ENCODE measurements at regions not wholly inside any gene's neighbourhood (a gene's known extent, or its start where the extent isn't known, plus 50 kb on each side); places are given as distances from the start of the nearest gene placed in this dataset.

GRCh38 chr11:57896361-57897145 lies 127.1 kb upstream of the OR9Q1 start:
- H3K9me3 ChIP-seq (ENCODE audit: control insufficient read depth in 2 of 2, insufficient read depth in 1 of 2, low read depth in 1 of 2, low read length in 1 of 2) = no peaks in the 10 kb centered on the region
- H3K27ac ChIP-seq (ENCODE audit: low read depth in 2 of 2, low read length in 1 of 2) = no peak overlapping the region
- no peaks in the 10 kb centered on the region for H3K27me3 ChIP-seq (ENCODE audit: control insufficient read depth in 1 of 2, insufficient read depth in 2 of 2, low read length in 2 of 2)
- no peaks in the 10 kb centered on the region for H3K36me3 ChIP-seq (ENCODE audit: control insufficient read depth in 2 of 2, insufficient read depth in 2 of 2, low read length in 1 of 2)
- H3K4me1 ChIP-seq (ENCODE audit: control insufficient read depth in 2 of 2, insufficient read depth in 2 of 2, low read length in 1 of 2) = no peaks in the 10 kb centered on the region
- 73 to 78% methylated on average over 4 of the region's 4 CpGs for WGBS, 2 donors
- no peak overlapping the region for H3K4me3 ChIP-seq (ENCODE audit: low read depth in 1 of 2, low read length in 2 of 2)

- no peaks in the 10 kb centered on the region for H3K9me3 ChIP-seq (ENCODE audit: control insufficient read depth in 2 of 2, insufficient read depth in 1 of 2, low read depth in 1 of 2, low read length in 1 of 2)
- no peaks in the 10 kb centered on the region for H3K27me3 ChIP-seq (ENCODE audit: control insufficient read depth in 1 of 2, insufficient read depth in 2 of 2, low read length in 2 of 2)
- 55 to 72% methylated on average over 2 of the region's 2 CpGs for WGBS, 2 donors
- H3K4me3 ChIP-seq (ENCODE audit: low read depth in 1 of 2, low read length in 2 of 2) = no peak overlapping the region
- H3K27ac ChIP-seq (ENCODE audit: low read depth in 2 of 2, low read length in 1 of 2) = peak overlapping the region in 1 of 2 donors; percentile 16
- H3K36me3 ChIP-seq (ENCODE audit: control insufficient read depth in 2 of 2, insufficient read depth in 2 of 2, low read length in 1 of 2) = no peaks in the 10 kb centered on the region
- peaks cover 0 to 6% of the 10 kb centered on the region in 2 donors for H3K4me1 ChIP-seq (ENCODE audit: control insufficient read depth in 2 of 2, insufficient read depth in 2 of 2, low read length in 1 of 2)
These were observed 124.3 kb upstream of the OR9Q1 start for GRCh38 chr11:57899378-57899777.

- Histone ChIP-seq H3K36me3 (ENCODE audit: control insufficient read depth in 2 of 2, insufficient read depth in 2 of 2, low read length in 1 of 2) (no peaks in the 10 kb centered on the region), H3K9me3 (ENCODE audit: control insufficient read depth in 2 of 2, insufficient read depth in 1 of 2, low read depth in 1 of 2, low read length in 1 of 2) (no peaks in the 10 kb centered on the region), H3K27ac (ENCODE audit: low read depth in 2 of 2, low read length in 1 of 2) (peak overlapping the region; percentile 81 to 83), H3K27me3 (ENCODE audit: control insufficient read depth in 1 of 2, insufficient read depth in 2 of 2, low read length in 2 of 2) (no peaks in the 10 kb centered on the region), H3K4me3 (ENCODE audit: low read depth in 1 of 2, low read length in 2 of 2) (no peak overlapping the region), H3K4me1 (ENCODE audit: control insufficient read depth in 2 of 2, insufficient read depth in 2 of 2, low read length in 1 of 2) (peaks cover 0 to 6% of the 10 kb centered on the region in 2 donors)
- WGBS, 2 donors = 39 to 43% methylated on average over 1 of the region's 1 CpG
These were observed 123.4 kb upstream of the OR9Q1 start for GRCh38 chr11:57900320-57900719.

- no peak overlapping the region for H3K4me3 ChIP-seq (ENCODE audit: low read depth in 1 of 2, low read length in 2 of 2)
- no peaks in the 10 kb centered on the region for H3K9me3 ChIP-seq (ENCODE audit: control insufficient read depth in 2 of 2, insufficient read depth in 1 of 2, low read depth in 1 of 2, low read length in 1 of 2)
- no peaks in the 10 kb centered on the region for H3K27me3 ChIP-seq (ENCODE audit: control insufficient read depth in 1 of 2, insufficient read depth in 2 of 2, low read length in 2 of 2)
- H3K36me3 ChIP-seq (ENCODE audit: control insufficient read depth in 2 of 2, insufficient read depth in 2 of 2, low read length in 1 of 2) = no peaks in the 10 kb centered on the region
- peaks cover 0 to 6% of the 10 kb centered on the region in 2 donors for H3K4me1 ChIP-seq (ENCODE audit: control insufficient read depth in 2 of 2, insufficient read depth in 2 of 2, low read length in 1 of 2)
- peak overlapping the region; percentile 84 to 94 for H3K27ac ChIP-seq (ENCODE audit: low read depth in 2 of 2, low read length in 1 of 2)
These were observed 122.4 kb upstream of the OR9Q1 start for GRCh38 chr11:57901278-57901677.

GRCh38 chr11:57901756-57902155 lies 121.9 kb upstream of the OR9Q1 start:
- H3K36me3 ChIP-seq (ENCODE audit: control insufficient read depth in 2 of 2, insufficient read depth in 2 of 2, low read length in 1 of 2) = no peaks in the 10 kb centered on the region
- 38 to 47% methylated on average over 5 of the region's 5 CpGs for WGBS, 2 donors

GRCh38 chr11:57903011-57903410 lies 120.7 kb upstream of the OR9Q1 start:
- Histone ChIP-seq H3K4me3 (ENCODE audit: low read depth in 1 of 2, low read length in 2 of 2) (no peak overlapping the region), H3K4me1 (ENCODE audit: control insufficient read depth in 2 of 2, insufficient read depth in 2 of 2, low read length in 1 of 2) (peaks cover 0 to 6% of the 10 kb centered on the region in 2 donors), H3K9me3 (ENCODE audit: control insufficient read depth in 2 of 2, insufficient read depth in 1 of 2, low read depth in 1 of 2, low read length in 1 of 2) (no peaks in the 10 kb centered on the region), H3K36me3 (ENCODE audit: control insufficient read depth in 2 of 2, insufficient read depth in 2 of 2, low read length in 1 of 2) (no peaks in the 10 kb centered on the region), H3K27ac (ENCODE audit: low read depth in 2 of 2, low read length in 1 of 2) (peak overlapping the region; percentile 77 to 91), H3K27me3 (ENCODE audit: control insufficient read depth in 1 of 2, insufficient read depth in 2 of 2, low read length in 2 of 2) (no peaks in the 10 kb centered on the region)

More at GRCh38 chr11:57901756-57902155, 121.9 kb upstream of the OR9Q1 start:
- H3K27ac ChIP-seq (ENCODE audit: low read depth in 2 of 2, low read length in 1 of 2) = peak overlapping the region; percentile 91 to 94
- H3K27me3 ChIP-seq (ENCODE audit: control insufficient read depth in 1 of 2, insufficient read depth in 2 of 2, low read length in 2 of 2) = no peaks in the 10 kb centered on the region
- H3K4me1 ChIP-seq (ENCODE audit: control insufficient read depth in 2 of 2, insufficient read depth in 2 of 2, low read length in 1 of 2) = peaks cover 0 to 6% of the 10 kb centered on the region in 2 donors
- no peak overlapping the region for H3K4me3 ChIP-seq (ENCODE audit: low read depth in 1 of 2, low read length in 2 of 2)
- no peaks in the 10 kb centered on the region for H3K9me3 ChIP-seq (ENCODE audit: control insufficient read depth in 2 of 2, insufficient read depth in 1 of 2, low read depth in 1 of 2, low read length in 1 of 2)

- Histone ChIP-seq H3K4me1 (ENCODE audit: control insufficient read depth in 2 of 2, insufficient read depth in 2 of 2, low read length in 1 of 2) (peaks cover 0 to 6% of the 10 kb centered on the region in 2 donors), H3K4me3 (ENCODE audit: low read depth in 1 of 2, low read length in 2 of 2) (no peak overlapping the region), H3K9me3 (ENCODE audit: control insufficient read depth in 2 of 2, insufficient read depth in 1 of 2, low read depth in 1 of 2, low read length in 1 of 2) (no peaks in the 10 kb centered on the region), H3K27ac (ENCODE audit: low read depth in 2 of 2, low read length in 1 of 2) (peak overlapping the region; percentile 90 to 91), H3K27me3 (ENCODE audit: control insufficient read depth in 1 of 2, insufficient read depth in 2 of 2, low read length in 2 of 2) (no peaks in the 10 kb centered on the region), H3K36me3 (ENCODE audit: control insufficient read depth in 2 of 2, insufficient read depth in 2 of 2, low read length in 1 of 2) (no peaks in the 10 kb centered on the region)
- WGBS, 2 donors = 36 to 56% methylated on average over 11 of the region's 11 CpGs
These were observed 120.1 kb upstream of the OR9Q1 start for GRCh38 chr11:57903441-57904123.

- Histone ChIP-seq H3K4me1 (ENCODE audit: control insufficient read depth in 2 of 2, insufficient read depth in 2 of 2, low read length in 1 of 2) (peaks cover 0 to 6% of the 10 kb centered on the region in 2 donors), H3K36me3 (ENCODE audit: control insufficient read depth in 2 of 2, insufficient read depth in 2 of 2, low read length in 1 of 2) (no peaks in the 10 kb centered on the region), H3K27ac (ENCODE audit: low read depth in 2 of 2, low read length in 1 of 2) (peak overlapping the region; percentile 90 to 91), H3K4me3 (ENCODE audit: low read depth in 1 of 2, low read length in 2 of 2) (no peak overlapping the region), H3K27me3 (ENCODE audit: control insufficient read depth in 1 of 2, insufficient read depth in 2 of 2, low read length in 2 of 2) (no peaks in the 10 kb centered on the region), H3K9me3 (ENCODE audit: control insufficient read depth in 2 of 2, insufficient read depth in 1 of 2, low read depth in 1 of 2, low read length in 1 of 2) (no peaks in the 10 kb centered on the region)
- WGBS, 2 donors = 39 to 71% methylated on average over 10 of the region's 10 CpGs
These were observed 119.3 kb upstream of the OR9Q1 start for GRCh38 chr11:57904376-57904775.

GRCh38 chr11:57905439-57905838 lies 118.2 kb upstream of the OR9Q1 start:
- H3K27ac ChIP-seq (ENCODE audit: low read depth in 2 of 2, low read length in 1 of 2) = peak overlapping the region in 1 of 2 donors; percentile 20
- peaks cover 0 to 6% of the 10 kb centered on the region in 2 donors for H3K4me1 ChIP-seq (ENCODE audit: control insufficient read depth in 2 of 2, insufficient read depth in 2 of 2, low read length in 1 of 2)
- no peaks in the 10 kb centered on the region for H3K9me3 ChIP-seq (ENCODE audit: control insufficient read depth in 2 of 2, insufficient read depth in 1 of 2, low read depth in 1 of 2, low read length in 1 of 2)
- 51 to 67% methylated on average over 2 of the region's 2 CpGs for WGBS, 2 donors
- H3K27me3 ChIP-seq (ENCODE audit: control insufficient read depth in 1 of 2, insufficient read depth in 2 of 2, low read length in 2 of 2) = no peaks in the 10 kb centered on the region
- no peak overlapping the region for H3K4me3 ChIP-seq (ENCODE audit: low read depth in 1 of 2, low read length in 2 of 2)
- no peaks in the 10 kb centered on the region for H3K36me3 ChIP-seq (ENCODE audit: control insufficient read depth in 2 of 2, insufficient read depth in 2 of 2, low read length in 1 of 2)
